Left lung (tissue), 4 donors: ENCODE measurements at regions not wholly inside any gene's neighbourhood (a gene's known extent, or its start where the extent isn't known, plus 50 kb on each side); places are given as distances from the start of the nearest gene placed in this dataset.

ENCODE experiments used
- ATAC-seq: fragments of 200-7000 bp; cut with Tn5 transposase; one replicate; pipeline ENCODE4 v1.9.1; 2020; ENCODE audit warnings: moderate library complexity
- DNase-seq, 4 donors: peaks; one replicate each; pipeline ENCODE4 v3.0.0-alpha.2; 2013 to 2020
- H3K27ac ChIP-seq, 2 donors: fragments of 200-600 bp; sonication (generic) in 1 of 2; one replicate each; pipeline versions ENCODE4 v1.5.0 to v1.8.0; 2020 to 2021
- H3K27me3 ChIP-seq, 2 donors: fragments of 200-600 bp; sonication (generic) in 1 of 2; one replicate each; pipeline versions ENCODE4 v1.5.0 to v1.8.0; 2020 to 2021
- H3K36me3 ChIP-seq, 2 donors: fragments of 200-600 bp; sonication (generic) in 1 of 2; one replicate each; pipeline versions ENCODE4 v1.5.0 to v1.8.0; 2020 to 2021
- H3K4me1 ChIP-seq, 2 donors: fragments of 200-600 bp; one replicate each; pipeline ENCODE4 v1.8.0; 2021
- H3K4me3 ChIP-seq, 2 donors: fragments of 200-600 bp; sonication (generic) in 1 of 2; one replicate each; pipeline versions ENCODE4 v1.5.0 to v1.8.0; 2020 to 2021; ENCODE audit warnings: mild to moderate bottlenecking in 1 of 2
- H3K9me3 ChIP-seq, 2 donors: fragments of 200-600 bp; sonication (generic) in 1 of 2; one replicate each; pipeline versions ENCODE4 v1.5.0 to v1.8.0; 2020 to 2021
- CTCF ChIP-seq, 2 donors: fragments of 200-600 bp; sonication (generic) in 1 of 2; IDR thresholded peaks; one replicate each; pipeline versions ENCODE4 v1.5.0 to v1.8.0; 2021; ENCODE audit warnings: antibody characterized with exemption in 2 of 2
- intact Hi-C, 2 donors: fragments of 100-400 bp; cut with DNase I; formaldehyde crosslinking; loops; one replicate each; pipeline versions ENCODE4 v1.11.2 to v1.14.2; 2022
- donor health status: DM: no; HTN: yes; CAD: no.
- donor health status: DM: no; HTN: no; CAD: no.

- intact Hi-C loops, result loop anchor here in 1 of 2 donors (10.0 kb wide), 1 partner anchor 123 kb away; the partner anchor contains the start of gene CIBAR2
- peak in 3 of 4 donors; percentile 66 to 98 (median 93) for DNase-seq
These were observed 126.0 kb upstream of the CIBAR2 start for GRCh38 chr16:85238233-85238647.

GRCh38 chr16:85239239-85239638 lies 127.0 kb upstream of the CIBAR2 start:
- intact Hi-C loops, result loop anchor here in 1 of 2 donors (10.0 kb wide), 1 partner anchor 124 kb away; the partner anchor contains the start of gene CIBAR2
- H3K36me3 ChIP-seq, result no peaks in the 10 kb centered on the region
- H3K4me3 ChIP-seq, result no peak overlapping the region
- H3K27ac ChIP-seq, result no peak overlapping the region
- peaks cover 9 to 31% of the 10 kb centered on the region in 2 donors for H3K4me1 ChIP-seq
- no peaks in the 10 kb centered on the region for H3K9me3 ChIP-seq
- peaks cover 0 to 42% of the 10 kb centered on the region in 2 donors for H3K27me3 ChIP-seq
- no peak for TF ChIP-seq CTCF (IDR thresholded peaks at IDR 0.05)
- DNase-seq, result no peak
- no peak for ATAC-seq

More at GRCh38 chr16:85238233-85238647, 126.0 kb upstream of the CIBAR2 start:
- peaks cover 0 to 49% of the 10 kb centered on the region in 2 donors for H3K27me3 ChIP-seq
- H3K27ac ChIP-seq, result no peak overlapping the region
- ATAC-seq, result peak; percentile 18
- TF ChIP-seq CTCF (IDR thresholded peaks at IDR 0.05), result no peak
- H3K36me3 ChIP-seq, result no peaks in the 10 kb centered on the region
- no peak overlapping the region for H3K4me3 ChIP-seq
- no peaks in the 10 kb centered on the region for H3K9me3 ChIP-seq
- H3K4me1 ChIP-seq, result peaks cover 9 to 31% of the 10 kb centered on the region in 2 donors

GRCh38 chr16:85239871-85240270 lies 127.6 kb upstream of the CIBAR2 start:
- no peaks in the 10 kb centered on the region for H3K36me3 ChIP-seq
- H3K4me3 ChIP-seq, result no peak overlapping the region
- ATAC-seq (no peak), DNase-seq (no peak)
- intact Hi-C loops, result loop anchor here in 1 of 2 donors (10.0 kb wide), 1 partner anchor 125 kb away; the partner anchor contains the start of gene CIBAR2
- no peaks in the 10 kb centered on the region for H3K9me3 ChIP-seq
- no peak for TF ChIP-seq CTCF (IDR thresholded peaks at IDR 0.05)
- peaks cover 0 to 36% of the 10 kb centered on the region in 2 donors for H3K27me3 ChIP-seq
- peaks cover 9 to 24% of the 10 kb centered on the region in 2 donors for H3K4me1 ChIP-seq
- H3K27ac ChIP-seq, result no peak overlapping the region

GRCh38 chr16:85240982-85241924 lies 129.0 kb upstream of the CIBAR2 start:
- H3K9me3 ChIP-seq, result no peaks in the 10 kb centered on the region
- no peak for TF ChIP-seq CTCF (IDR thresholded peaks at IDR 0.05)
- H3K4me3 ChIP-seq, result no peak overlapping the region
- intact Hi-C loops, result no loop called here
- H3K27ac ChIP-seq, result no peak overlapping the region
- H3K4me1 ChIP-seq, result peaks cover 5 to 15% of the 10 kb centered on the region in 2 donors
- peaks cover 0 to 22% of the 10 kb centered on the region in 2 donors for H3K27me3 ChIP-seq
- ATAC-seq (no peak), DNase-seq (no peak)
- H3K36me3 ChIP-seq, result no peaks in the 10 kb centered on the region

GRCh38 chr16:85242140-85242539 lies 129.9 kb upstream of the CIBAR2 start:
- ATAC-seq, result no peak
- no peak for DNase-seq
- Histone ChIP-seq H3K4me1 (peaks cover 0 to 13% of the 10 kb centered on the region in 2 donors), H3K27me3 (peaks cover 0 to 13% of the 10 kb centered on the region in 2 donors), H3K36me3 (no peaks in the 10 kb centered on the region), H3K27ac (no peak overlapping the region), H3K4me3 (no peak overlapping the region), H3K9me3 (no peaks in the 10 kb centered on the region)
- TF ChIP-seq CTCF (IDR thresholded peaks at IDR 0.05), result no peak
- intact Hi-C loops, result no loop called here
